ENCODE measurements at regions not wholly inside any gene's neighbourhood (a gene's known extent, or its start where the extent isn't known, plus 50 kb on each side); places are given as distances from the start of the nearest gene placed in this dataset.

DNA sequence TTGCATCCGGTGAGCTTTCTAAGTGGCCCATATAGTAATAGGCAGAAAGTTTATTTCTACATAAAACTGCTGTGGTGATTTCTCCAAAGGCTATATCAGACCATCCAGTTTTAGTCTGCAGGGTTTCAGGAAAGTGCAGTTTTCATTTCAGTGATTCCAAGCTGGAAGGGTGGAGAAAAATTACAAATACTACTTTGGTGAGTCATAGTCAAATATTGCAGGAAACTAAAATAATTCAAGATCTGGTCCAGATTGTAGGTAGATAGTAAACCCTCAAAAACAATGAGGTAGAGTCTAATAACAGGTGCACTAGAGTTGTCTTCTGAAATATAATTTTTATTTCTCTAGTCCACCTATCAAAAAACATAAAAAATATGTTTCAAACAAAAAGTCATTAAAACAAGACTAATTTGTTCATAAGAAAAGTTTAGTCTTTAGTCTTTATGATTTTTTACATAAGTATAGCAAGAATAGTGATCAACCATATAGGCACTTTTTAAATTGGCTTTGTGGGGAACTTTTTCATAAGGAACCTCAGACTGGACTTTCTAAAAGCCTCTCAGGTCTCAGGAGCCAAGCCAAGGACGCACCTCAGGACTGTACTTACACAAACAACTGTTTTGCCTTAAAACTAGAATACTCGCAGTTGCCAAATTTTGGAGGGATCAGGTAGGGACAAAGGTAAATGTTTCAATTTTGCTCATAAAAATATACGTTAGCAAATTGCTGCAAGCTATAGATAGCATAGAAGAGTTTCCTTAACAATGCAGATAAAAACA lies 101.8 kb upstream of the TLR3 start:
- DNase-seq (ENCODE audit: low spot score), result no peak

DNA sequence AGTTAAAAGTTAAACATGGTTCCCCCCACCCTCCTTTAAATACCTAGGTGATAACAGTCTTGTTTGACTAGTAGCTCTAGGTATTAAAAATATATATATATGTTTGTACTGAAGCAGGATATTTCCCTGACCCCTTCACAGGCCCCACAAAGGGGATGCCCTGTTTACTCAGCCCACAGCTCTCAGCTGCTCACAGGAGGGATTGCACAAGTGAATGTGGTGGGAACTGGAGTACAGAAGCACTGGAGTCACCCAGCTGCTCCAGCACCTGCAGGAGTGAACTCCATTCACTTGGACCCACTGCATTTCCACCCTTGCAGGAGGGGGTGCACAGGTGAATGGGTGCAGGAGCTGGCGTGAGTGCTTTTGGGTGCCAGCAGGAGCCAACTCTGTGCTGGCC lies 99.3 kb upstream of the TLR3 start:
- no peak for DNase-seq (ENCODE audit: low spot score)

GRCh38 chr4:185987961-185988627 lies 80.9 kb upstream of the TLR3 start:
- no peak for DNase-seq (ENCODE audit: low spot score)

- no peak for DNase-seq (ENCODE audit: low spot score)
Observed at GRCh38 chr4:185991770-185992169, 77.2 kb upstream of the TLR3 start.

DNA sequence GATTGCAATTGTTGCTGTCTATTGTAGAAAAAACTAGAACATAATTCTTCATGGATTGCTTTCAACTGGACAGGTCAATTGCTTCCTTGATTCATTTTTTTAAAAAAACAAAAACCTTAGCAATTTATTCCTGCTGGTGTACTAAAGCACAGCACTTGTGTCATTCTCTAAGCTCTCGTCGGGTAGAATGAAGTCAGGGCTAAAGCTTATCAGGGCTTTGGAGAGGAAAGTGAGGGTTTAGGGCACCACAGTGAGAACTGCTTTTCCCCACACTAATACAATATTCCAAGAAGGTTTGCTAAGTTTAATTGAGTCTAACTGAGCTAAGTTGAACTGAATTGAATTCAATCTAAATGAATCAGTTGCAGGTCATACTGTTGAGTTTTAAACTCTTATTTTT lies 76.4 kb upstream of the TLR3 start:
- no peak for DNase-seq (ENCODE audit: low spot score)

- no peak for DNase-seq (ENCODE audit: low spot score)
Observed at GRCh38 chr4:185993328-185993973, 75.5 kb upstream of the TLR3 start.

GRCh38 chr4:185994750-185995149 lies 74.2 kb upstream of the TLR3 start:
- no peak for DNase-seq (ENCODE audit: low spot score)

DNA sequence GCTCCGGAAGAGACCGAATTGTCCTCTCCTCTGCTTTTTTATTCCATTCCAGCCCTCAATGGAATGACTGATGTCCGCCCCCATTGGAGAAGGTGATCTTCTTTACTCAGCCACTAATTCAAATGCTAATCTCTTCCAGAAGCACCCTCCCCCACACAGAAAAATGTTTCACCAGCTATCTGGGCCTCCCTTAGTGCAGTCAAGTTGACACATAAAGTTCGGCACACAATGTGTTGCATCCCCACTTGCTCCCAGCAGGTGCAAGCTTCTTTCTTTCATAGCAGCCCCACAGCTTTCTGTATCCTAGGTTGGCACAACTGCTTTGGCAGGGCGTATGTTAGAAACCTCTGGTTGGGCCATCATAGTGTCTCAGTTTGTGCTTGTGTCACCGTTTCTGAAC lies 73.3 kb upstream of the TLR3 start:
- DNase-seq (ENCODE audit: low spot score), result no peak

DNA sequence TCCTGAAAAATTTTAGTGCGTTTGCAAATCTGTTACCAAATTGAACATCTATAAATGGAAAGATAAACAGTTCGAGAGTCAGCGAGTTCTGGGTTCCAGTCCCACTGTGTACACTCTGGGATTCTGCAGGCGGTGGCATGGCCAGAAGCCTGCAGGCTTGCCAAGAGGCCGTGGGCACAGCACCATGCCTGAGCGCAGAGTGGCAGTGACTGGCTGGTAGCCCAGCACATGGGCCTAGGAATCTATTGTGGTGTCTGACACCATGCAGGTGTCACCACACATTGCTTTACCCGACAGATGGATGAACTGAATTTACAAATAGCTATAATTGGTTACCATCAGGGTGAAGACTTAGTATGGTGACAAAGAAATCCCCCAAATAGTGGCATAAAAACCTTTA lies 71.7 kb upstream of the TLR3 start:
- no peak for DNase-seq (ENCODE audit: low spot score)

DNA sequence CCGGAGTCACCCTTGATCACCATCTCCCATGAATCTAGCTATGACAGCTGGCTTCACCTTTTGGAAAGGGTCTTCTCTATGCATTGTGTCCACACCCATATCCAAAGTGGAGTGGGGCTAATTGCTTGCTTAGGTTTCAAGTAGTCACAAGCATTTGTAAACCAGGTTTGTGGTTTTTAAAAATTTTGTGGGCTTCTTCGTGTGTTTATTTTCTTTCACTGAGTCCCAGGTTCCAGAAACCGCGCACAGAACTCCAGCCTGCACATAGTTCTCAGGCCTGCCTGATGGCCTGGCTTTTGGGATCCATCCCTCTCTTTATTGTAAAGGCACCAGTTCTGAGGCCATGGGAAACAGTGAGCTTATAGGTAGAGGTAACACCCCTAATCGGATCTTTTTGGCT lies 70.2 kb upstream of the TLR3 start:
- DNase-seq (ENCODE audit: low spot score), result no peak

DNA sequence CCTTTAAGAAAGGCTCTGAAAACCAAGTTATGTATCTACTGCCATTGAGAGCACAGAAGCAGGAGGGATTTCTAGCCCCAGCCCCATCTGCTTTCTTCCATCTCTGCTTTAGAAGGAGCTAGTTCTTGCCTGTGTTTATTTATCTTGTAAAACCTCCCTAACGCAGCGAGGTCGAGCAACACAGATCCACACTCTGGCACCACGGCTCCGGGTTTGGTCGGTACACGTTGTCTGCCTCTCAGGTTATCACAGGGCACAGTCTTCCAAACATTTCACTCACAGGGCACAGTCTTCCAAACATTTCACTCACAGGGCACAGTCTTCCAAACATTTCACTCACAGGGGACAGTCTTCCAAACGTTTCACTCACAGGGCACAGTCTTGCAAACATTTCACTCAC lies 69.7 kb upstream of the TLR3 start:
- DNase-seq (ENCODE audit: low spot score), result no peak

GRCh38 chr4:186002853-186003252 lies 66.1 kb upstream of the TLR3 start:
- DNase-seq (ENCODE audit: low spot score), result no peak

GRCh38 chr4:186003746-186004145 lies 65.2 kb upstream of the TLR3 start:
- DNase-seq (ENCODE audit: low spot score), result no peak

- DNase-seq (ENCODE audit: low spot score), result no peak
Observed at GRCh38 chr4:186008057-186008456, 60.9 kb upstream of the TLR3 start.

DNA sequence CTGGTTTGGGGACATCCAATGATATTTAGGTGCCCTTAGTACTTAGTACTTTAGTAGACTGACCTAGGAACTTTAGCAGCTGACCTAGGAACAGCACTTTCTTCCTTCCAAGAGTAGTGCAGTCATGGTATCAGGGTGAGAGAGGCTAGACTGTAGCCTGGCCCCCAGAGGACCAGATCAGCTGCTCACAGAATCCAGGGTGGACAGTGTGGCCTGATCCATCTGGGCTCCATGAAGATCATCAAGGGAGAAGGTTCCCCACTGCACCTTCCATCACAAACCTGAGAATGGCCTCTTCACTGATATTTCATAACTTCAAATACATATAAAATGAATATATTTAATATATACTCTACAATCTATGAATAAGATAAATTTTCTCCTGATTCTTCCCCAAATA lies 59.0 kb upstream of the TLR3 start:
- DNase-seq (ENCODE audit: low spot score), result no peak

- DNase-seq (ENCODE audit: low spot score), result no peak
Observed at GRCh38 chr4:186010821-186011220, 58.1 kb upstream of the TLR3 start.

DNA sequence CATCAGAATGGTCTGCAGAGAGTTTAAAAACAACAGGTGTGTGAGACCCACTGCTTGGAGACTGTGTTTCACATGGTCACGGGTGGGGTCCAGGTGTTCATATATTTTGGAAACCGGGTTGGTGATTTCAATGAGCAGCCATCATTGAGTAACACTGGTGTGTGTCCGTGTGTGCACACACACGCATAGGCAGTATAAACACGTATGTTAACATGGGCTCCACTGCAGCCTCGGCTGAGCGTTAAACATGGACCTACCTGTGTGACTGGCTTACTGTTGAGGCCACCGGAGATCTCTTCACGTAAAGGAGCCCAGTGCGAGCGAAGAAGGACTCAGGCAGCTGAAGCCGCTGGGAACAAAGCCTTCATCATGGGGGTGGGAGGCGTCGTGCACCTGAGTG lies 56.9 kb upstream of the TLR3 start:
- DNase-seq (ENCODE audit: low spot score), result no peak

DNA sequence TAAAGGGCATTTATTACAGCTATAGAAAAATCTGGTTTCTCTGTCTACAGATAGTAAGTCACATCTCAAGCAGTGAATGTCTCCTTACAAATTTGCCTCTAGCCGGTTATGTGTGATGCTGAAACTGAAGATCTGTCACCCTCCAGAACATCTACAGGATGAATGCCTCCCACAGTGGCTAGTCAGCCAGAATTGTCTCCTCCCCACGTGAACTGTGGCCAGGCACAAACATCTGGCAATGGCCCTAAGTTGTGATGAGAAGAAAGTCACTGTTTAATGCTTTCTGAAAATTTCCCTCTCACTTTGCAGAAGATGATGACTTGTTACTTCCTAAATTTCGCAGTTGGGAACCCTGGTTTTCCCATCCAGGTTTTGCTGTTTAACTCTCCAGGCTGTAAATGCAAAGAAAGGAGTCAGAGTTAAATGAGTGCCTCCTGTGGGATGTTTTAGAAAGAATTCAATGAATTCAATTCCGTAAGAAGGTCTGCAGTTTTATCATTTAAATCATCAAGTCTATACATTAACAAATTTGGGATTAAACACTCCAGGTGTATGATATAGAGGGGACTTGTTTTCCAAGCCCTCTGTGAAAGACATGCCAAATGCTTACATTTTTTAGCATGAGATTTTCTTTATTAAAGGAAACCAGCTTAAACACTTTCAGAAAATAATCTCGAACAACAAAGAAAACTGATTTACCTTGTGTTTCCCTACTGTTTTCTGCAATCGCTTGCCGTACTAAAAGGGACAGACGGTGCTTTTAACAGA lies 55.4 kb upstream of the TLR3 start:
- peak; percentile 28 for DNase-seq (ENCODE audit: low spot score)

DNA sequence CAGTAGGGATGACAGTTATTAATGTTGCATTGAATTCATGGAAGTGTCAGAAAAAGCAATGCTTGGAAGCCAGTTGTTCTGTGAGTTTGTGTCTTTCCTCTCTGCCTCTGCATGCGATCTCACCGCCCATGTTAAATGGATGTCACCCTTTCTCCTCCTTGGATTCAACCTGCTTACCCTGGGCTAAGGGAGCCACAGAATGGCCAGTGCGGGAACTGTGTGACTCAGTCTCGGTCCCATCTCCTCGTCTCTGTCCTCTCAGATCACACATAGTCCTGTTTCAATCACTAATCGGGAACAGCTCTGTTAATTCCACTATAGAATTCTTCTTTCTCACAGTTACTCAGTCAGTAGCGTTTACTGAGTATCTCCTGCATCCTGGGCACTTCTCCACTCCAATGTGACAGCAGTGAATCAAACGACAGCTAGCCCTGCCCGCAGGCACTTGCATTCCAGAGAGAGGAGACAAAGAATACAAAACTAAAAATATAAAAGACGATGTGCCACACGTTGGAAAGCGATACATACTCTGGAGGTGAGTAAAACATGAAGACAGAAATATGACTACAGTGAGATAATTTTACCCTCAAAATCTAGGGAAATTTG lies 53.6 kb upstream of the TLR3 start:
- DNase-seq (ENCODE audit: low spot score), result peak; percentile 12

- no peak for DNase-seq (ENCODE audit: low spot score)
Observed at GRCh38 chr4:186016796-186017195, 52.2 kb upstream of the TLR3 start.

DNA sequence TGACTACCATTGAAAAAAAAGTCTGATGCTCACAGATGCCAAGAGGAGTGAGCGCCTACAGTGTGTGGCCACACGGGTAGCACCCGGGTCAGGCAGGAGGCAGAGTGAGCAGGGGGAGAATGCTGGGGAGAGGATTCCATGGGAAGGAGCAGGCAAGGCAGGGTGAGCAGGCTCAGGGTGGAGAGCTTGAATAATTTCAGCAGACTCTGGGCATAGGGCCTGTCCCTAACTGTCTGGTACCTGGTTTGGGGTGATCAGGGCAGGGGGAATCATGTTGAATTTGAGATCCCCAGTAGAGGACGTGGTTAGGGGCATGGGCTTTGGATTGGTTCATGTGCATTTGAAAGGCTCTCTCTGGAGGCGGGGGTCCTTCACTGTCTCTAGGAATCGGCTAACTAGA lies 51.2 kb upstream of the TLR3 start:
- DNase-seq (ENCODE audit: low spot score), result peak; percentile 41
